GM19324 (cell line): ENCODE measurements at regions not wholly inside any gene's neighbourhood (a gene's known extent, or its start where the extent isn't known, plus 50 kb on each side); places are given as distances from the start of the nearest gene placed in this dataset.
"Not testable (repeated sequence)": the region's sequence is repeated elsewhere in the genome, so short reads cannot be mapped to it uniquely, and the experiment has no call there.

Source experiments
- ATAC-seq: cut with Tn5 transposase; IDR thresholded peaks from one replicate; pipeline ENCODE4 v1.9.1; 2021; ENCODE audit warnings: mild to moderate bottlenecking, moderate library complexity; ENCODE audit not compliant: unreplicated experiment, low FRiP score

GRCh38 chr18:4797002-4797685 is 342.0 kb upstream of the DLGAP1 start:
- ATAC-seq = no peak

- no peak for ATAC-seq
Observed at GRCh38 chr18:4789506-4789905, 334.4 kb upstream of the DLGAP1 start.

DNA sequence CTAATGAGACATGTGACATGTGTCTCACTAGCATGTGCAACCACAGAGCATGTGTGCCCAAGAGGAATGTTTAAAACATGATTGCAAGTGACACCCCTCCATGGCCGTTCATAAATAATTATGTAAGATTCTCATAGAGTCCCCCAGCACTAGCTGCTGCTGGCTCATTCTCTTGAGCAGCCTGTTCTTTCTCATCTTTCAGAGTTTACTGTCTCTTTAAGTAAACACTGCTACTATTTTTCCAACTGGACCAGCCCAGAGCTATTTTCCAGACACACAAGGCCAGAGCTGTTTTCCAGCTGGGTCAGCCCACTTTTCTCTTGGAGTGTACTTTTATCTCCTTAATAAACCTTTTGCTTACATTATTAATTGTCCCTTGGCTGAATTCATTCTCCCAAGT is 326.8 kb upstream of the DLGAP1 start:
- ATAC-seq = no peak

DNA sequence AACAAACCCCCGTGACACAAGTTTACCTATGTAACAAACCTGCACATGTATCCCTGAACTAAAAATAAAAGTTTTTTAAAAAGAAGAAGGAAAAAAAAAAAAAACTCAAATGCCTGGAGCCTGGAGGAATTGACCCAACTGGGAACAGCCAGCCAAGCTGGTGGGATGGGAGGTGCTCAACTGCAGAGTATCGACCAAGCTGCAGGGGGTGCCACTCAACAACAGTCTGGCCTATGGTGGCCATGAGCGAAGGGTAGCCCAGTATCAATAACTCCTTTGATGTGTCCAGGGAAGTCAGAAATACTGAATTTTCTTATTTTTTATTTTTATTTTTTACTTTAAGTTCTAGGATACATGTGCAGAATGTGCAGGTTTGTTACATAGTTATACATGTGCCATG is 310.3 kb upstream of the DLGAP1 start:
- ATAC-seq = no peak

GRCh38 chr18:4762330-4762729 is 307.2 kb upstream of the DLGAP1 start:
- no peak for ATAC-seq

DNA sequence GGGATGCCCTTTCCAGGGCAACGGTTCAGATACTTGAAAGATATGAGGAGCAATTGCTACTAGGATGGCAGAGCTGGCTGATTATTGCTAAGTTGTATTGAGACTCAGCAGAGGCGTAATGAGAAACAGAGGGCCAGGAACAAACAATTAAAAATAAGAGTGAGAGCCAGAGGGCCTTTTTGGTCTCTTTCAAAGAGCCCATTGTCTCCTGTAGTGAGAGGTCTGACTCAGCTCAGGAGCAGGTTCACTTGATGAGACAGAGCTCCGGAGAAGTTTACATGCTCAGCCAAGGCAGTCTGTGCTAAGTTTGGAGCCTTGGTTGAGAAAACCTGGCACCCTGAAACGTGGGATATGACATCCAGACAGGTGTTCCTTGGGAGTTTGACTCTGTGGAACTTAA is 303.9 kb upstream of the DLGAP1 start:
- no peak for ATAC-seq

GRCh38 chr18:4755848-4756247 is 300.7 kb upstream of the DLGAP1 start:
- ATAC-seq = peak; percentile 73

GRCh38 chr18:4753151-4753550 is 298.0 kb upstream of the DLGAP1 start:
- ATAC-seq = not testable (repeated sequence)

DNA sequence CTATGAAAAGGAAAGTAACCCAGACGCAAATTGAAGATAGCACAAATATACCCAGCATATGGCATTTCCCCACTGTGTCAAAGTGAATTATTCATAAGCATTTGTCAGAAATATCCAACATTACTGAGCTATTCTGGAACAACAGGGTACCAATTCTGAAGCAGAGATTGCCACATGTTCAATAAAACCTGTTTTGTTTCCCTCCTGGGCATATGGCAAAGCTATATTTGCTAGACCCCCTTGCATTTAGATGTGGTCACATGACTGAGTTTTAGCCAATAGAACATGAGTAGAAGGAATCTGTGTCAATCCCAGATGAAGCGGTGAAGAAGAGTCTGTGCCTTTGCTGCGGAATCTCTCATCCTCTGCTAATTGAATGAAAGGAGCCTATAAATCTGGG is 296.4 kb upstream of the DLGAP1 start:
- ATAC-seq = no peak

- no peak for ATAC-seq
Observed at GRCh38 chr18:4750393-4751346, 295.6 kb upstream of the DLGAP1 start.

GRCh38 chr18:4748975-4749374 is 293.9 kb upstream of the DLGAP1 start:
- no peak for ATAC-seq

DNA sequence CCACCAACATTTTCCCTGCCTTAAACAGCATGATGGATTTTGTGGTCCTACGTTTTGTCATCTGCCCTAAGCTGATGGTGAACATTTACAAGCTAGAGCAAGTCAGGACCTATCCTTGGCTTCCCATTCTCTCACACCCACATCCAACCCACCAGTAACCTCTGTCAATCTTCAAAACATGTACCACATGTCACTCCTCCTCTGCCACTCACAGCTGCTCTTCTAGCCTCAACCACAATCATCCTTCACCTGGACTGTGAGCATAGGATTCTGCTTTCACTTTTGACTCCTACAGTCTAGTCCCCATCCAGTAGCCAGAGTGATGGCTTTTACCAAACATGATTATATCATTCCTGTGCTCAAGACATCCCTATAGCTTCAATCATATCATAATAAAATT is 279.8 kb upstream of the DLGAP1 start:
- no peak for ATAC-seq

DNA sequence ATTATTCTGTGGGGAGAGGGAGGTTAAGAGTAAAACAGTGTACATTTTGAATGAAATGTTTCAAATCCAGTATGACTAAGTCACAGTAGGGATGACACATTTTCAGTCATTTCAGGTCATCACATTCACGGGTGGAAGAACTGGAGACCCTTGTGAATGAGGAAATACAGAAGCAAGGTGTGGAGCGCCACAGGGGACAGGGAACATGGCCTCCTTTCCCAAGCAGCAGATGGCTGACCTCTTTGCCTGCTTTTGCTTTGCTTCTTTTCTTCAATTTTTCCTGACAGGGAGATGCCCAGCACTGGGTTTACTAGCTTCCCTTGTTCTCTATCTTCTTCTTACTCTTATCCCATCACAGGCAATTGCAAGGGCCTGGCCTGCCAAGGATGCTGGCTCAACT is 278.9 kb upstream of the DLGAP1 start:
- no peak for ATAC-seq

GRCh38 chr18:4721545-4721944 is 266.4 kb upstream of the DLGAP1 start:
- no peak for ATAC-seq

DNA sequence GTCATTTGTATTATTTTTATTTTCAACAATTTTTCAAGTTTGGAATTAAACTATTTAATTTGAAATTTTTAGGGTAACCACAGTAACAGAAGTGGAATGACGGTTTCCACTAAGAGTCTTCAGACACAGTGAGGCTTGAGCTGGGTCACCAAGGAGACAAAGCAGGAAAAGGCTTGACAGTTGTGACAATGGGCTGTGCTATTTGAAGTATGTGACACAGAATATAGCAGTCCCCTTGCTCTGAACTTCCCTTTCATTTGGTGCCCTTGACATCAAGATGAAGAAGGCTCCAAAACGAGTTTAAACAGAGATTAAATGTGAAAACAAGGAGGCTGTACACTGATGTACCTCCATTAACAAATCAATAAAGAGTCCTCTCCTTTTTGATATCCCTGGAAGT is 265.4 kb upstream of the DLGAP1 start:
- ATAC-seq = no peak

DNA sequence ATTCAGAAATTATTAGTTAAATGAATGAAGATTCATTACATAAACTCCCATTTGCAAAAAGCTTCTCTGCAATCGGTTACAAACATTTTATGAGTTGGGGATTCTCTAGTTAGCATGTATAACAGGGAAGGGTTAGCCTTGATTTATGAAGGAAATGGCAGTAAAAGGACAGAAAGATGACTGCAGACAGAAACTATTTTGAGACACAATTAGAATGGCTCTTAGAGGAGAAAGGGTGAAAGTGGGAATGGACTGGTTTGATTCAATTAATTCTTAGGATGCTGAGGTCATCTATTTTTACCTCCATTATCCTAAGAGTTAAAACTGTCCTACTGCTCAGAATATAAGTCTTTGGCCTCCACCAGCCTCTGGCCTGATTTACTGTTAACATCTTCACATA is 250.8 kb upstream of the DLGAP1 start:
- ATAC-seq = no peak

- no peak for ATAC-seq
Observed at GRCh38 chr18:4704781-4705180, 249.7 kb upstream of the DLGAP1 start.

DNA sequence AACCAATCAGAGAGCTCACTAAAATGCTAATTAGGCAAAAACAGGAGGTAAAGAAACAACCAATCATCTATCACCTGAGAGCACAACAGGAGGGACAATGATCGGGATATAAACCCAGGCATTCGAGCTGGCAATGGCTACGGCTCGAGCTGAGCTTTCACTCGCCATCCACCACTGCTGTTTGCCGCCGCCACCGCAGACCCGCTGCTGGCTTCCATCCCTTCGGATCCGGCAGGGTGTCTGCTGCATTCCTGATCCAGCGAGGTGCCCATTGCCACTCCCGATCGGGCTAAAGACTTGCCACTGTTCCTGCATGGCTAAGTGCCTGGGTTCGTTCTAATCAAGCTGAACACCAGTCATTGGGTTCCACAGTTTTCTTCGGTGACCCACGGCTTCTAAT is 236.7 kb upstream of the DLGAP1 start:
- no peak for ATAC-seq

DNA sequence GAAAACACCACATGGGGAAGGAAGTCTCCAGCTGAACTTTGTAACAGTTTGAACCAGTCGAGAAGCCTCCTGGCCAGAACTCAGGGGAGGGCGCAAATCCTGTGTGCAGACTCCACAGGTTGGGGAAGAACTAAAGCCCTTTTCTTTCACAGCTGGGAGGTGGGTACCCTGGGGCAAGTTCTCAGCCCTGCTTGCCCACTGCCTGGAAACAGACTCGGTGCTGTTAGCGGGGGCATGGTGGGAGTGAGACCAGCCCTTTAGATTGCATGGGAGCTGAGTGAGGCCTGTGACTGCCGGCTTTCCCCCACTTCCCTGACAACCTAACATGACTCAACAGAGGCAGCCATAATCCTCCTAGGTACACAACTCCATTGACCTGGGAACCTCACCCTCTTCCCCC is 223.6 kb upstream of the DLGAP1 start:
- not testable (repeated sequence) for ATAC-seq

DNA sequence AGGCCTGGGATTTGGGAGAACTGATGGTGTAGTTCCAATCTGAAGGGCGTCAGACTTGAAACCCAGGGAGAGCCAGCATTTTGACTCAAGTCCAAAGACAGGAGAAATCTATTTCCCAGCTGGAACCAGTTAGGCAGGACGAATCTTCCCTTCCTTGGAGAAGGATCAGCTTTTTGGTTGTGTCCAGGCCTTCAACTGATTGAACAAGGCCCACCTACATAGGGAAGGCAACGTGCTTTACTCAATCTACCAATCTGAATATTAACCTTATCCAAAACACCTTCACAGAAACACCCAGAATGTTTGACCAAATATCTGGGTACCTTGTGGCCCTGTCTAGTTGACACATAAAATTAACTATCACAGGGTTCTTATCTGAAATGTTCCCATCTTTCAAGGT is 221.9 kb upstream of the DLGAP1 start:
- ATAC-seq = no peak

- no peak for ATAC-seq
Observed at GRCh38 chr18:4672162-4672561, 217.1 kb upstream of the DLGAP1 start.

- no peak for ATAC-seq
Observed at GRCh38 chr18:4658804-4659203, 203.7 kb upstream of the DLGAP1 start.
